Activated T-cell treated with anti-CD3 and anti-CD28 coated beads for 4 hours (primary cell): ENCODE measurements at regions not wholly inside any gene's neighbourhood (a gene's known extent, or its start where the extent isn't known, plus 50 kb on each side); places are given as distances from the start of the nearest gene placed in this dataset.
"Not testable (repeated sequence)": the region's sequence is repeated elsewhere in the genome, so short reads cannot be mapped to it uniquely, and the experiment has no call there.

Experiments
- DNase-seq: peaks from one replicate; pipeline ENCODE4 v3.0.0-alpha.2; 2020

DNA sequence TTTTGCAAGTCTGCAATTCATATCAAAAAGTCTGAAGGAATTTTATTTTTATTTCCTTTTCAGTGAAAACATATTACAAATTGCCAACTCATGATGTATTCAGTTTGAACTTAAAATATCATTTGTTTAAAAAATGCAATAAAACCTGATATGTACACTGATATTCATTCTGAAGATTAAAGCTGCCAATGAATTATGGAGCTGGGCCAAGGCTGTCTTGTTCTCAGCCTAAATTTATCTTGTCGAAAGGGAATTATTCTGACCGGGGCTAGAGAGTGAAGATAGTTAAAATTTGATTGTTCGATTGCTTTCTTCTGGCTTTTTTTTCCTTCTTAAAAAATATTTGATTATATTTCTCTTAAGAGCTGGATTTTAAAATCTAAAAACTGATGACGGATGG, 54.0 kb upstream of the RBFOX1 start:
- no peak for DNase-seq

DNA sequence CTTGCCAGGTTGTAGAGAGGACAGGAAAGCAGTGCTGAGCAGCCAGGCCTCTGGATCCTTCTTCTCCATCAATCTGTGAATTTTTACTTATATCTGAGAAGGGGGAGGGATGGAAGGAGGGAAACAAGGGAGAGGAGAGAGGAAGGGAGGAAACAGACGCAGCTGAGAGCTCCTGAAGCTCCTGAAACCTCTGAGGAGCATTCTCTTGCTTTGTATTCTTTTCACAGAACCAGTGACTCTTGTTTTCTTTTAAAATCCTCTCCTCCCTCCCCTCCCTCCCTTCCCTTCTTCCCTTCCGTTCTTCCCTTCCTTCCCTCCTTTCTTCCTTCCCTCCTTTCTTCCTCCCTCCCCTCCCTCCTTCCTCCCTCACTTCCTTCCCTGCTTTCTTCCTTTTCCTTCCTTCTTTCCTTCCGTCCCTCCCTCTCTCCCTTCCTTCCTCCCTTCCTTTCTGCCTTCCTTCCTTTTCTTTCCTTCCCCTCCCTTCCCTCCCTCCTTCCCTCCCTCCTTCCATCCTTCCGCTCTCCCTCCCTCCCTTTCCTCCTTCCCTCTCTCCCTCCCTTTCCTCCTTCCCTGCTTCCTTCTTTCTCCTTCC, 60.0 kb upstream of the RBFOX1 start:
- no peak for DNase-seq

- DNase-seq = no peak
Observed at GRCh38 chr16:7271486-7271885, 61.2 kb upstream of the RBFOX1 start.

DNA sequence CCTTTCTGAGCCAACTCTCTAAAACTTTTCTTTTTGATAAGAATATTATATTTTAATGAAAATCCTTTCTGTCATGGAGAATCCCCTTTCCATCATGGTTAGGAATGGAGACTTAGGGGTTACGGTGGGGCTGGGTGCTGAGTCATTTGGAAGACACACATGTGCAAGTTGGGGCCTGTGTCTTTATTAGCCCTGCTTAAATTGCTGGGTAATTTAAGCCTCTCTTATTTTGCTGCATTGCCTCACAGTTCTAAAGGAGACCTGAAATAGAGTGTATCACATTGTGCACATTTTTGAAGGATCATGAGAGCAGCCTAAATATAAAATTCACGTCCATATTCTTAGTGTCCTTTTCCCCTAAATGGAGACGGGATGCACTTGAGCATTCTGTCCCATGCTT, 61.8 kb upstream of the RBFOX1 start:
- DNase-seq = no peak

DNA sequence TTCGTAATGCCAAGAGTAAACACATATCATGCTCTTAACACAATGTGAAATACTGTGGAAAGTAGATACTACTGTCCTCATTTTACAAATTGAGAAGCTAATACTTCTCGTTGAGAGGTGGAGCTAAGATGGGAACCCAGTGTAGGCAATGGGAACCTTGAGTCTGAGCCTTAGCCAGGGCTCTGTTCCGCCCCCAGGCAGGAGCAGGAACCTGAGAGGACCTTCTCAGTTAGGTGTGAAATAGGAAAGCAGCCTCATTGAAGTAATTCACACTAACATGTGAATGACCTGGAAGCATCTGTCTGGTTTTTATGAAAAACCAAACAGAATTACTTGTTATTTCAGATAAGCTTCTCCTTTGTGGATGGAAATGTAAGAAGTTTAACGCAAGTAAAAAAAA, 62.6 kb upstream of the RBFOX1 start:
- no peak for DNase-seq

GRCh38 chr16:7268182-7268581, 64.5 kb upstream of the RBFOX1 start:
- DNase-seq = no peak

DNA sequence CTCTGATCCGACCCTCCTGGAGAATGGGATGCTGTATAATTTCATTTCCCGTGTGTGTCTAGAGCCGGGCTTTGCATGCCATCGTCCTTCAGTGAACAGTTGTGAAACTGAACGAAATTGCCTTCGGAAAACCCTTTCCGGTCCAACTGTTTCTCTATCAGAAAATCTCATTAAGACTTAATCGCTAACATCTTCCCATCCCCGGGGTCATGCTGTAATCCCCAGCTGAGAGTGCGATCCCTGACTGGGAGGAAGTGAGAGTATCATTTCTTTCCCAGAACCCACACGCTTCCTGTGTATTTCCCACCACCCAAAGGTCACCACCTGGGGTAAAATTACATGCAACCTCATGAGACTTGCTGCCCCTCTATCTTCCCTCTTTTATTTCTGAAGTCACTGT, 75.6 kb upstream of the RBFOX1 start:
- DNase-seq = no peak

DNA sequence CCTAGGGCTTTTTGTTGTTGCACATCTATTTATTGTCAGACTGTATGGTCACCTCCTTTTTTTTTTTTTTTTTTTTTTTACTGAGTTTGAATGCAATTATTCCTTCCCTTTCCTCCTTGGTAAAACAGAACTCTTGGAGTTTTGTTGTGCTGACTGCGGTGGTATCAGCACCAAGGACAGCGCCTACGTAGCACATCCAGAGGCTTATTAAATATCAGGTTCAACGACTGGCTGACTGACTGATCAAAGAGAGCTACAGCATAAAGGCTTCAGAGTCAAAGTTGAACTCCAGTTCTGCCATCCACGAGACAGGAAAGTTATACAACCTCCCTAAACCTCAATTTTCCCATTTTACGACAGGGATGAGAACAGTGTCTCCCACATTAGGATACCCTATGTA, 86.1 kb upstream of the RBFOX1 start:
- no peak for DNase-seq

- DNase-seq = no peak
Observed at GRCh38 chr16:7239547-7239946, 93.1 kb upstream of the RBFOX1 start.

DNA sequence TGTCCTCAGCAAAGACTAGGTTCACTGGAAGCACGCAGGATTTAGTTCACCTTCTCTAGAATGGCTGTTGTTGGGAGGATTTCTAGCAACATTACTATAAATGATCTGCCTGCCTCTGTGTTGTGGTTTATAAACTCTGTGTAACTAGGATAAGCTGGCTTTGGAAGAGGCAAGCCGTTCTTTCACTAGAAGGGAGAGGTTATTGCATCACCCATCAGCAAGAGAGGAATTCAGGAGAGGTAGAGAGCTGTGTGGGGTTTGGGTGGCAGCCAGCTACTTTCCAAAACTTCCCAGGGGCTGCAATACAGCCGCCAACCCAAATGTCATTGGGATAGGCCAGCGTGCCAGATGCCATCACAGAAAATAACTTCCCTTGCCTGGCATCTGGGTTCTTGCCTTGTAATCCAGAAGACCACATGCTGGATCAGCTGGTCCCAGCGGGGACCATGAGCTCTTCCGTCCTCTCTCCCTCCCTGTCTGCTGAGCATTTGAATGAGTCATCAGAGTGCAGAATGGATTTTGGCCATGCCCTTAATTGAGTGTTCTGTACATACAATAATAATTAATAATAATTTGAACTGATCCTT, 95.7 kb upstream of the RBFOX1 start:
- DNase-seq = no peak

DNA sequence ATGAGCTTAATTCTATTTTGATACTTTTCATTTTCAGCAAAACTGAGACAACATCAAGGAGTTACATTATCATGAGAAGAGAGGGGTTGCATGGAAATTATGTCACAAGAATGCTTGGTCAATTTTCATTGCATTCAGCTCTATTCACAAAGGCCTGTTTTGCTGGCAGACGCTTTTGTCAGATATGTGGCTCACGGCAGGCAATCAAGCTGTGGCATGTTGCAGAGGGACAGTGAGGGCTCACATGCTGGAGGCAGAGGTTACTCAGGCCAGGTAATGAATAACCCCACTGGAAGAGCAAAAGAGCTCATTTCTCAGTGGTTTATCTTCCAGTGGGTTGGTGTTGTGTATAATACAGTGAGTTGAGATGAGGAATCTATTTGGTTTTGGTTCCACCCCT, 98.7 kb upstream of the RBFOX1 start:
- no peak for DNase-seq

DNA sequence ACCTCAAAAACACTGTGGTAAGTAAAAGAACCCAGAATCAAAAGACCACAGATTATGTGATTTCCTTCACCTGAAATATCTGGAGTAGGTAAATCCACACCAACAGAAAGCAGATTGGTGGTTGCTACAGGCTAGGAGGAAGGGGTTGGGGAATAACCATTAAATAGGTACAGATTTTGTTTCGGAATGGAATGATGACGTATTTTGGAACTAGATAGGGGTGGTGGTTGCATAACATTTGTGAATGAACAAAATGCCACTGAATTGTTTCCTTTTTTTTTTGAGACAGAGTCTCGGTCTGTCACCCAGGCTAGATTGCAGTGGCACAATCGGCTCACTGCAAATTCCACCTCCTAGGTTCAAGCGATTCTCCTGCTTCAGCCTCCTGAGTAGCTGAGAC, 100.9 kb upstream of the RBFOX1 start:
- DNase-seq = no peak

DNA sequence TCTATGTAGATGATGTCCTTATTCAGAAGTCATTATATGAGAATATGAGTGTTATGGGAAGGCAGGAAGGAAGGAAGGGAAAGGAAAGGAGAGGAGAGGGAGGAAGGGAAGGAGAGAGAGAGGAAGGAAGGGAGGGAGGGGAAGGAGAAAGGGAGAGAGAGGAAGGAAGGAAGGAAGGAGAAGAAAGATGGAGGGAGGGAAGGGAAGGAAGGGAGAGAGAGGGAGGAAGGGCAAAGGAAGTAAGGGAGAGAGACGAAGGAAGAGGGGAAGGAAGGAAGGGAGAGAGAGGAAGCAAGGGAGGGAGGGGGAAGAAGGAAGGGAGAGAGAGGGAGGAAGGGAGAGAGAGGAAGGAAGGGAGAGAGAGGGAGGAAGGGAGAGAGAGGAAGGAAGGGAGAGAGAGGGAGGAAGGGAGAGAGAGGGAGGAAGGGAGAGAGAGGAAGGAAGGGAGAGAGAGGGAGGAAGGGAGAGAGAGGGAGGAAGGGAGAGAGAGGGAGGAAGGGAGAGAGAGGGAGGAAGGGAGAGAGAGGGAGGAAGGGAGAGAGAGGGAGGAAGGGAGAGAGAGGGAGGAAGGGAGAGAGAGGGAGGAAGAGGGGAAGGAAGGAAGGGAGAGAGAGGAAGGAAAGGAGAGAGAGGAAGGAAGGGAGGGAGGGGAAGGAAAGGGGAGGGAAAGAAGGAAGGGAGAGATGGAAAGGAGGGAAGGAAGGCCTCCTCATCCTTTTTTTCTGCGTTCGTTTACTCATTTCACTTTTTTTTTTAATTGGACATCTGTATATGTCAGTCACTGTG, 103.0 kb upstream of the RBFOX1 start:
- not testable (repeated sequence) for DNase-seq

GRCh38 chr16:7227229-7227721, 105.4 kb upstream of the RBFOX1 start:
- DNase-seq = no peak

- DNase-seq = no peak
Observed at GRCh38 chr16:7221157-7221556, 111.5 kb upstream of the RBFOX1 start.

DNA sequence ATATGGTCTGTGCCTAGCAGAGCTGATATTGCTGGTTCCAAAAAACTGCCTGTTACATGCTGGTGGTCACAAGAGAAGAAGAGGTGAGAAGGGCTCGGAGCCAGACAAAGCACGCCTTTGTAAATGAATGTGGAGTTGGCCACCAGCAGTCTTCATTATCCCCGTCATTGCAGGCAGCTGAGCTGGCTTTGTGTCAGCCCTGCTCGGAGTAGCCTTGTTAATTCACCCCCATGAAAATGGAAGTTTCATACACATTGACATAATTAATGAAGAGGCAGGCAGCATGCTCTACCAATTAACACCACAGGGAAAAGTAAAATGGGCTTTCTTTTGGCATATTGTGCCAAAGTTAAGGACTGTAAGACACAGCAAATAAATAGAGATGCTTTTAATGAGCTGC, 113.7 kb upstream of the RBFOX1 start:
- DNase-seq = no peak

GRCh38 chr16:7217797-7218196, 114.8 kb upstream of the RBFOX1 start:
- no peak for DNase-seq

GRCh38 chr16:7216719-7217118, 115.9 kb upstream of the RBFOX1 start:
- DNase-seq = no peak

DNA sequence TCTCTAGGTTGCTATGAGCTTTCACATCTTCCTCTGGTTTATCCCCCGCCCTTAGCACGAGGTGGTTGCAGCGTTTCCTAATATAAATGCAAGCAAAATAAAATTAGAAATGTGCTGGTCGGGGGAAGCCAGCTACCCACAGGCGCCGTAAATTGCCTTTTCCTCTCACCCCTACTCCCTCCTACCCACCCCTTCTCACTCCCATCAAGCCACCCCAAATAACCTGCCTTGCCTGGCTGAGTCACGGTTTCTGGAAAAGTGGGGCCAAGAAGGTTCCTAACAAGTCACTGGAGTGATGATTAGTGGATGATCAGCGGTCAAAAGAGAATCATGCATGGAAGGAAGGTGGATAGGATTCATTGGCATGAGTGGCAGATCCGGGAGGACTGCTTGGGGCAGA, 120.9 kb upstream of the RBFOX1 start:
- DNase-seq = no peak

DNA sequence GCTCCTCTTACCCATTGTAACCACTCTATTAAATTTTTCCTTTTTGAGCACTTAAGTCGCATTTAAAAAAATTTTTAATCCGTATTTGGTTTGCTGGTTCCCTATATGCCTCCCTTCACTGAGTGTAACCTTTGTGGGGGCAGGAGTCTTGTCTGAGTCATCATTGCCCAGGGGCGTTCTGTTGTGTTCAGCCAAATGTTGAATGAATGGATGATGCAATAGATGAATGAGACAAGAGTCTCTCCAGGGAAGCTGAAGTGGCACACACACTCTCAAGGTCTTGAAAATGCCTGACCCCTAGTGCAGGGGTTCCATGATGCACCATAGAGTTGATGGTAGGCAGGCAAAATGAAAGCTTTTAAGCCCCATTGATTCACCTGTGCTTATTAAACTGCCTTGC, 123.0 kb upstream of the RBFOX1 start:
- DNase-seq = no peak

- DNase-seq = no peak
Observed at GRCh38 chr16:7206469-7206868, 126.2 kb upstream of the RBFOX1 start.

- DNase-seq = no peak
Observed at GRCh38 chr16:7200320-7200719, 132.3 kb upstream of the RBFOX1 start.

GRCh38 chr16:7185689-7186088, 147.0 kb upstream of the RBFOX1 start:
- no peak for DNase-seq

DNA sequence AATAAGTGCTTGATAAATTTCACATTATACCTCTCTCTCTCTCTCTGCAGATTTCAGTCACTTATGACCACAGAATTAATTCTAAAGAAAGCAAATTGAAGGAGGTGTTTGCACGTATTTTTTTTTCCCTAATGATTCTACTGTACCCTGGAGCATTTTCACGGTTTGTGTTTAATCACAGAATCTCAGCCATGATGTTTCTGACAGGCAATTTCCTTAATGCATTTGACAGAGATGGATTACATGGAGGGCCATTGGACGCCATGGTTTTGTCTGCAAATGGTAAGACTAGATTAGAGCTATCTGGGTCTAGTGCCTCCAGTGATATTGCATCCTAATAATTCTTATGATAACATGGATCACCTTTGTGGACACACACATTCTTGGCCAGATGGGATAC, 147.5 kb upstream of the RBFOX1 start:
- DNase-seq = no peak
